ENCODE measurements at regions not wholly inside any gene's neighbourhood (a gene's known extent, or its start where the extent isn't known, plus 50 kb on each side); places are given as distances from the start of the nearest gene placed in this dataset.

DNA sequence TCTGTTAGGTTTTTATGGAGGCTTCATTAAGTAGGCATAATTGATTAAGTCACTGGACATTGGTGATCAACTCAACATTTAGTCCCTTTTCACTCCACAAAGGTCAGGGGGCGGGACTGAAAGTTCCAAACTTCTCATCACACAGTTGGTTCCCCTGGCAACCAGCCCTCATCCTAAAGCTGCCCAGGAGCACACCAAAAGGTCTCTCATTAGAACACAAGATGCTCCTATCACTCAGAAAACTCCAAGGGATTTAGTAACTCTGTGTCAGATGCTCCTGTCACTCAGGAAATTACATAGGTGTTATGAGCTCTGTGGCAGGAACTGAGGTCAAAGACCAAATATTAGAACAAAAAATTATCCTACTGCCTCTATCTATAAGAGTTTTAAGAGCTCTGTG is 321.5 kb downstream of the OTOL1 start:
- no peak for DNase-seq

DNA sequence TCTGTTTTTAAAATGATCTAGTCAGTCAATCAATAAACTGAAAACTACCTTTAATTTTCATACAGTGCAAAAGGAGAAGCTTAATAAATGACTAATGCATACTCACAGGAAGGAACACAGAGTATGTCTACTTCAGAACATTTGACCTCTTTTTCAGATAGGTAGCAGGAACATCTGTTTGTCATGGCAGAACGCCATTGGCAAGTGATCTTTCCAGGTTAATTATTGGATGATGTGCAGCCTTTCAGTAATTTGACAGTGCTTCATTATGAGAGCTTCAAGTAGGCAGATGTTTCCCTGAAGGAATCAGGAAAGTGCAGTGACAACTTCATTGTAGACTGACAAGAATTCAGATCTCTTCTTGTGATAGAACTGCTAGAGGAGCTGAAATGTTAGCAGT is 325.0 kb downstream of the OTOL1 start:
- DNase-seq, result no peak

DNA sequence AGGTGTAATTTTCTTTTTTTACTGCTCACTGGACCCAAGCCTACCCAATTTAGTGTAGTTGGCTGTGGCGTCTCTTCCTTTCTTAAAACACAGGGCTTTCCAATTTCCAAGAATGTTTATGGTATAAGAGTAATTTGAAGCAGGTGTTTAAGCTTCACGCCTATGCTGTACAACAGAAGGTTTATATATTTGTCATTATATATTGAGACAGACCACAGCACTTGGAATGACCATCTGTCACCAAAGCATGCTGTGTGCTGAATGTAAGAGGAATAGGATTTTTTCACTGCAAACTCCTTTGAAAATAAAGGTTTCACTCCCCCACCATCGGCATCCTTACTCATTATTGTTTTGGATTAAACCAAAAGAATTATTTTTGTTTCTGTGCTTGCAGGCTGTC is 325.7 kb downstream of the OTOL1 start:
- no peak for DNase-seq

DNA sequence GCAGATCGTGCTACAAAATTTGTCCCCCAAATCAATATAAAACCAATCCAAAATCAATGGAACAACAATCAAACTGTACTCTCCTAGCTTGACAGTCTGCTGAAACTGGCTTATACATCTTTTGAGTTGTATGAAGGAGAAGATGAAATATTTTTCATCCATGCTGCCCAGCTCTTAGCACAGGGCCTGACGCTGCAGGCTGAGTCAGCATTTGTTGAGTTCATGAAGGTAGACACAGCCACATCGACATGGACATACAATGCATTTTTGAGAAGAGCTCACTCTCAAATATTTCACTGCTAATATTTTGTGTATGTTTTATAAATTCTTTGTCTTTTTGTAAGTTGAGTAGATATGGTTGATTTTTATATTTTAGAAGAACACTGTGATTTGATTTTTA is 327.3 kb downstream of the OTOL1 start:
- no peak for DNase-seq

DNA sequence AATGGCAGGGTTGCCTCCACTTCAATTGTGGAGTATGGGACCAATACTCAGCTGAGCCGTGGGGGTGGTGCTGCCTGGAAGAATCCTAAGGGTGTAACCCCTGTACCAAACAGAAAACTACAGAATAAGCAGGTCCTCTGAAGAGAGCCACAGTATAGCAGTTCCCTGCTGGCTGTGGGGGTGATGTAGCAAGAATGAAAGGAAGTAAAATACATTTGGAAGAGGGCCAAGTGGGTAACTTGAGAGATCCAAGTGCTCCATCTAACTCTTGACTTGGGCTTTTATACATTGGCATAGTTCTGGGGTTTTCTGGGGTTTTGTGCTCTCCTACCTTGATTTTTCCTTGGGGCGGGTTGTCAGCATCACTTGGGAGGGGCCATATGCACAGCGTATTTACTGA is 341.4 kb downstream of the OTOL1 start:
- peak; percentile 23 for DNase-seq

DNA sequence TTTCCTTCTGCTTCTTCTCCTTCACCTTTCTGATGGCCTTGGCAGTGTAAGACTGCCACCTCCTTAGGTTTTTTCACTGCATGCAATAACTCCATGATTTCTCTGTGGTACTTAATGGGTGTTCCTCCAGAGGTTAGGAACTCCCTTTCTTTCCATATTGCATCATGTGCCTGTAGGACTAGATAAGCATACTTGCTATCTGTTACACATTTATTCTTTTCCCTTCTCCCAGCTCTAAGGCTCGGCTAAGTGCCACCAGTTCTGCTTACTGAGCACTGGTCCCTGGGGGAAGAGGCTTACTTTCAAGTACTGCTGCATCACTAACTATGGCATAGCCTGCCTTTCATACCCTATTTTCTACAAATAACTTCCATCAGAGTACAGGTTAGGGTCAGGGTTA is 351.8 kb downstream of the OTOL1 start:
- no peak for DNase-seq

DNA sequence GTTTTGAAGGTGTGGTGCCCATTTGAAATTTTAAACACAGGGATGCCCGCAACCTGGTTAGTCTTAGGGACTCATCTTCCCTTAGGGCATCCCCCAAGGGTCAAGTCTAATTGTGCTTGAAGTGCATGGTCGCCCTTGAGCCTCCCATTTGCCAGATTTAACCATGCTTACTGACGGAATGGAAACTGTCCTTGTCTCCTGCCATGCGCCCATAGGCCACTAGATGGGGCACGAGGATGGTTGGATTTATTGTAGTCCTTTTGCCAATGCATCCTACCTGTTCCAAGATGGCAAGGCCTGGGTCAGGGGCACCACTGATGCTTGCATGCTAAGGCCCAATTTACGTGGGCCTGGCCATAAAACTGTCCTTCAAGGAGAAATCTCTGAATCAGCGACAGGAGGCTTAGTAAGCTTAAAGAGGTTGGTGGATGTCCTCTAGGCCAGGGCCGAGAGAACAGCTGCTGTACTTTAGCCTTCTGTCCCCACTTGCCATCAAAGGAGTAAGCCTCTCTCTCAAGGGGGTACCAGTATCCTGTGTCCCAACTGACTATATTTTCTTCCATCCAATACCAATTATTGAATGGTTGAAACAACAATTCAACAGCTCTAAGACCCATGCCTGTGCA is 355.4 kb downstream of the OTOL1 start:
- peak; percentile 33 for DNase-seq

DNA sequence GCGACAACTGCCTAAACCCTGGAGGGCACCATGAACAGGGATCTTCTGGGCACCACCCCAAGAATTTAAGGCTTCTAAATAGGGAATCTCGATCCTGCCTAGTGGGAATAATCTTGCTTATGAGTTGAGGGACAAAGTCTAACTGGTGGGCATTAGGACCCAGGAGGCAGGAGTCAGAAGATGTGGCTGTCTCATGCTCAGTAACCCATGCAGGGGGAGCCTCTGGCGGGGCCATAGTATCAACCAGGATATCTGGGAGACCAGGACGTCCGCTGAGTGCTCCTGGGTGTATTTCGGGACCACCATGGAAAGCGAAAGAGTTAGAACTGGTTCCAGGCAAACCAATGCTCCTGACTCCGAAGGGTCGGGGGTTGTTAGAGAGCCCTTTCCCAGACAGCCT is 356.1 kb downstream of the OTOL1 start:
- no peak for DNase-seq

DNA sequence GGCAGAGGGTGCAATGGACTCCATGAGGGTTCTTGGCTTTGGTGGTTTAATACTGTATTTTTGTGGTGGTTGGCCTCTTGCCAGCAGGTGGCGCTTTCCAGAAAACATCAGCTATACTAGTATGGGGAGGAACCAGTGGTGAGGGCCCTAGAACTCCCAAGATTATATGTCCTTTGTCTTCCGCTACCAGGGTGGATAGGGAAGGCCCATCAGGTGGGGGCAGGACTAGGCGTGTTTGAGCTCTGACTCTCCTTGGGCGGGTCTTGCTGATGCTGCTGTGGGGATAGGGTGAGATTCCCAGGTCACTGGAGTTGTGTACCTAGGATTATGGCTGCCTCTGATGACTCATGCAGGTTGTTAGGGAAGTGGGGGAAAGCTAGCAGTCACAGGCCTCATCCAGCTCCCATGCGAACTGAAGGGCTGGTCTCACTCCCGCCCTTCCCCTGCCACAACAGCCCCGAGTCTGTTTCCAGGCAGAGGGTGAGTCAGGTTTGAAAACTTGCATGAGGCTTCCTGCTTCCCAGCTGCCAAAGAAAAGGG is 357.7 kb downstream of the OTOL1 start:
- DNase-seq, result peak; percentile 85

DNA sequence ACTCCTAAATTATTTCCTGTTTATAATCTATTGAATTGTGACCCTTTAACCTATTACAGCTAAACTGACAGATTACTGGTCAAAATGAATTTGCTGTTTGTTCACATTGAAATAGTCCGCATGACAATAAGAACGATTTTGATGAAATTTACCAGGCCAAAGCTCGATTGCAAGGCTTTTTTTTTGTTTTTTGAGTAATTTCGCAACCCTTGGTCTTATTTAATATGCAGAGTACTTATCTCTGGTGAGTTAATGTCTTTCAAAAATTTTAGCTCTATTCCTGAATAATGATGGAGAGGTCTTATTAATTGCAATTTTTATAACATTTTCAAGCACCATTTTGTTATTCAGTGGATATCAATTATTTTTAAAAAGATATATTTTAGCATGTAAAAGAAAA is 362.4 kb downstream of the OTOL1 start:
- DNase-seq, result no peak

DNA sequence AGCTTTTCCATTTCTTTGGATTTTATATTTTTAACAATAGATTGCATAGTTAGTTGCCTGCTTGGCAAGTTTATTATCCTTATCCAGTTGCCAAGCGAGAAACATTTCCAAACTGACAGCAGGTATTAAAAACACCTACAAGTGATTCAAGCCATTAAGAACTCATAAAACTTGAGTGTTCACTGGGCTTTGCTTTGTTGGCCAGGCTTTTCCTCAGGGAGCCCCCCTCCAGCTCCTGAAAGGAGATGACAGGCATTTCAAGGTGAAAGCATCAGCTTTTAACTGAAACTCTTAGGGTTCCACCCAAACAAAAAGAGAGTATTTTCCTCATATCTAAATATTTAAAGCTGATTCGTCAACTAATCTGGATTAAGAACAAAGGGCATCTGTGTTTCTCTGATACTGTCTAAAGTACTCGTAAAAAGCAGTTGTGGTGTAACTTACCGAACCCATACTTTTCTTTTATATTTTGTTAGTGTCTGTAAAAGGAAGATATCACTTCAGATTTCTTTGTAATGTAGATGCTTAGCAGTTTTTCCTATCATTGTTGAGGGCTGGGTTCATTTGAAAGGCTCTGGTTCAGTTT is 363.4 kb downstream of the OTOL1 start:
- no peak for DNase-seq

DNA sequence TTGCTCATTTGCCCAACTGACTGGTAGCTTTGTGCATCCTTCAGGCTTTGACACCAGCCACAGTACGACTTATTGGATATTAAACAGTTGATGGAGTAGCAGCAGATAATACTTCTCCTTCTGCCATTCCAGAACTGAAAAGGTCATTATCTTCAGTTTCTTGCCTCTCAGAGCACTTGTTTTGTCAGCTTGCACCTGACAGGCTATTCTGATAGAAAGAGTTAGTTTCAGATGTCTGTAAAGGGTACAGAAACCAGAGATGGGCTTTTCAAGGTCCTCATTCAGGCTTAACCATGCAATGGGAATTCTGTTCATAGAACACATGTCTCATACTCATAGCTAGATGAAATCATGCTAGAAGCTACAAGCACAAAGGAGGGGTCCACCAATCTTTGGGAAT is 367.2 kb downstream of the OTOL1 start:
- DNase-seq, result no peak

DNA sequence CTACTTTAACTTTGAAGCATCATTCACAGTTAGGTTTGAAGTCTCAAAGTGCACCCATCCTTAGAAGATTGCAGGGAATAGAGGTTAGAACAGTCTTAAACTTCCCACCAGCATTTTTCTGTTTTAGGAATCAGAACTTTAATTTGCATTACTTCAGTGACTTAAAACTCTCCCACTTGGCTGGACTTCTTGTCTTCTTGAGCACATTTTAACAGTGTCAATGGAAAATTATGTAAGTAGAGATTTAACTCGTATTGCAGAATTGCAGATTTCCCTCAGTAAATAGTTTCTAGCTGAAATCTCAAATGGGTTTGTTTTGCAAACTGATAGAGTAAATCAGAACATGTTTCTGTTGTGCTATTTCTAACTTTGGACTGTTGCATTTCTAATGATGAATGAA is 369.6 kb downstream of the OTOL1 start:
- no peak for DNase-seq

DNA sequence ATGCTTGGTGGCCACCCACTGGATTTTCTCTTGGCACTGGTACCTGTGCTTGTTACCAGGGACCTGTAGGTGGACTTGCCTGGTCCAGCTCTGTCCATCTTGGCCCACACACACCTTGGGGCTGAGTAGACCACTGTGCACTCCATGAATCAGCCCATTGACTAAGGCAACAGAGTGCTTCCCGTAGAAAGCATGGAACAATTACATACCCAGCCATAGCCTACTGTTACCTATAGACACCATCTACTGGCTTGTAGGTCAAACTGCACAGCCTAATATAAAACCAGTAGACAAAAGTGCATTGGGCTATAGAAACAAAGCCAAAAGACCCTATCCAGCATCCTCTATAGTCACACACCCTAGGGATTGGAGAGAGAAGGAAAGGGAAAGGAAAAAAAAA is 378.9 kb downstream of the OTOL1 start:
- DNase-seq, result no peak

DNA sequence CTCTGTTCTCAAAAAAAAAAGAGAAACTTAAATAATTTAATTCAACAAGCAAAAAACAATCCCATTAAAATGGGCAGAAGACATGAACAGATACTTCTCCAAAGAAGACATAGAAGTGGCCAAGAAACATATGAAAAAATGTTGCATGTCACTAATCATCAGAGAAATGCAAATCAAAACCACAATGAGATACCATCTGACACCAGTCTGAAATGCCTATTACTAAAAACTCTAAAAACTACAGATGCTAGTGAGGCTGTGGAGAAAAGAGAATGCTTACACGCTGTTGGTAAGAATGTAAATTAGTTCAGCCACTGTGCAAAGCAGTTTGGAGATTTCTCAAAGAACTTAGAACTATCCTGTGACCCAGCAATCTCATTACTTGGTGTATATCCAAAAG is 382.9 kb downstream of the OTOL1 start:
- DNase-seq, result no peak

DNA sequence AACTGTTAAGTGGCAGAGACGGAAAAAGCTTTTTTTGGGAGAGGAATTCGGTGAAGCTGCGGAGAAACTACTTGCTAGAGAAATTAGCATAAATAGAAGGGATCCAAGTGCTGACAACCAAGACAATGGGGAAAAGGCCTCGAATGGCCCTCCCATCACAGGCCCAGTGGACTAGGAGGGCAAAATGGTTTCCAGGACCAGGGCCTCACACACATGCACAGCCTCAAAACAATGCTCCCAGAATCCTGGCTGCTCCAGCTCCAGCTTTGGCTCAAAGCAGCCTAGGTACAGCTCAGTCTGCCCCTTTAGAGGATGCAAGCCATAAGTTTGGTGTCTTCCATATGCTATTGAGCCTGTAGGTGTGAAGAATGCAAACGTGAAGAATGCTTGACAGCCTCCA is 388.2 kb downstream of the OTOL1 start:
- no peak for DNase-seq

DNA sequence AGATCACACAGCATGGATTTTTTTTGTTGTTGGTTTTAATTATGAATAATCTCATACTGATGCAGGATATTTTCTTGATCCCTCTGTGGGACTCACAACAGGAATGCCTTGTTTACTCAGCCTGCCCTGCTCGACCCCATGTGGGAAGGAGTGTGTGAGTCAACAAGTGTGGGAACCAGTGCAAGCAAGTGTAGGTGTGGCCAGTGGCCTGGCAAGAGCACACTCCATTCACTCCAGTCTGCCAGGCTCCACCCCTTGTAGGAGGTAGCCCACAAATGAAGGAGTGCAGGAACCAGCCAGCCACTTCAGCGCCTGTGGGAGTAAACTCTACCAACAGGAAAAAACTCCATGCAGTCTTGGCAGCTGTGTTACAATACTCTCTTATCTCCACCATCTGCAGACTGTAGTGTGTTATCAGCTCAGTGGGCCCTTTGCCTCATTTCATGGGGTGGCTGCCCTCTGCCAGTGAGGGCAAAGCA is 393.6 kb downstream of the OTOL1 start:
- DNase-seq, result no peak

DNA sequence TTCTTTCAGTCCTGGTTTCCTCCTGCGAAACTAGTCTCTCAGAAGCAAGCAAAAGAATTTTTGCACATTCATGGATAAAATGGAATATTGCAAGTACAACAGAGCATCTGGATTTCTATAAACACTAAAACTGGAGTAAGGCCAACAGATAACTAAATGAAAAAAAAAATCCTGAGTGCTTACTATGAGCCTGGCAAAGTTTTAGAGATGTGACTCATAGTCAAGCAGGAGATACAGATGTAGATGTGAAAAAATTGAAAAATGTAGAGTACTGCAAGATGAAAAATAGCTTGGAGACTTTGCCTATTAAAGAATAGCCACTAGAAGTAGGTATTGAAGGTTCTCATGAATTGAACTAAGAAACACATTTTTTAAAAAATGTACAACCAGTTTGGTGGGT is 397.4 kb downstream of the OTOL1 start:
- no peak for DNase-seq

DNA sequence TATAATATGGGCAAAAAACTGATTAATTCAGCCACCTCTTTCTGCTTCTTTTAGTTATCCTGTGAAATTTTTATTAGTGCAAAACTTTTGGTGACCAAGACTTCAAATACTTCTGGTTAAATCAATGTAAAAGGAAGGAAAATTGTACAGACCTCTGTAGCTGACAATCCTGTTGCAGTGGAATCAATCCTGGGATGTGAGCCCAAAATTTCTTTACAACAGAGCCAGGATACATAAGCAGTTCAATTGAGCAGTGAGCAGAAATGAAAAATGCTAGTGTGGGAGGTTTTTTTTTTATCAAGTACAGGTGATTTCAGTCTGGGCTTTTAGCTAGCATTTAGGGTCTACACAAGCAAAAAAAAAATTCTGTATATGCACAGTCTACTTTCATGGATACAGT is 398.0 kb downstream of the OTOL1 start:
- no peak for DNase-seq

DNA sequence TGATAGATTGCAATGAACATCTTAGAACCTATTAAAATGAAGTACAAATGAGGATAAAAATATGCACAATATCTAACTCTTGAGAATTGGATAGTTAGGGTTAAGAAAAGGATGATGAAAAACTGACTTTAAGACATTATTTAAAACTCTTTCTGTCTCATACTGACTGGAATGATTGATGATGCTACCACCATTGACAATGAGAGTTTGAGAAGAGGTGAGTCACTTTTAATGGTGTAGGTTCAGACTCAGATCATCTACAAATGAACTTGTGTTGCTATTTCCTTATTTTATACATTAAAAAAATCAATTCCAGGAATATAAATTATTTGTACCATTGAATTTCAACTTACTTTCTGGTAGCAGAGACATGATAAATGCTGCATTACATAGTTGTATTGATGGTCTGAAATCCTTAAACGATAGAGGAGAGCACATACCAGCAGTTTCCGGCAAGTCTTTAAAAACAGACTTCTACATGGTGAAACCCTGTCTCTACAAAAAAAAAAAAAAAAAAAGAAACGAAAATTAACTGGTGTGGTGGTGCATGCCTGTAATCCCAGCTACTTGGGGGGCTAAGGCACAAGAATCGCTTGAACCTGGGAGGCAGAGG is 409.0 kb downstream of the OTOL1 start:
- no peak for DNase-seq

DNA sequence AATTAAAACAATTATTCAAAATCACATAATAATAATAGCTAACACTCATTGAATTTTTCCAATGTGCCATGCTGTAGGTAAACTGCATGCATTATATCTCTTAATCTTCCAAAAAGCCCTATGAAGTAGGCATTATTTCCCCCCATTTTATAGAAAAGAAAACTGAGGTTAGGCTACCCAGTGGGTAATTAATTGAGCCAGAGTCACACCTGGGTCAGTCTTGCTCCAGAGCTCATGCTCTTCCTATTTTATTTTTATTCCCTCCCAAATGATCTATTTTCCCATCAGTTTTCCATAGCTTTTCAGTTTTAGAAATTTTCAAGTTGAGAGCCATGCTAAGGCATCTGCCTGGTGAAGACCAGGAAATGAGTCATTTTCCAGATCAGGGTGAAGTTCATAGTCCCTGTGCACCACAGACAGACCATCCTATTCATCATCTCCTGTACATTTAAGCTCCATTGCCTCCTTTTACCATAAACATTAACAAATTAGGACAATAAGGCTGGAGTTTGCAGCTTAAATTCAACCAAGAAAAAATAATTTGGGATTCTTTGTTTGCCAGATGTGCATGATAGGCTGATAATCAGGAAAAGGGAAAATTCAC is 417.3 kb downstream of the OTOL1 start:
- peak; percentile 37 for DNase-seq

DNA sequence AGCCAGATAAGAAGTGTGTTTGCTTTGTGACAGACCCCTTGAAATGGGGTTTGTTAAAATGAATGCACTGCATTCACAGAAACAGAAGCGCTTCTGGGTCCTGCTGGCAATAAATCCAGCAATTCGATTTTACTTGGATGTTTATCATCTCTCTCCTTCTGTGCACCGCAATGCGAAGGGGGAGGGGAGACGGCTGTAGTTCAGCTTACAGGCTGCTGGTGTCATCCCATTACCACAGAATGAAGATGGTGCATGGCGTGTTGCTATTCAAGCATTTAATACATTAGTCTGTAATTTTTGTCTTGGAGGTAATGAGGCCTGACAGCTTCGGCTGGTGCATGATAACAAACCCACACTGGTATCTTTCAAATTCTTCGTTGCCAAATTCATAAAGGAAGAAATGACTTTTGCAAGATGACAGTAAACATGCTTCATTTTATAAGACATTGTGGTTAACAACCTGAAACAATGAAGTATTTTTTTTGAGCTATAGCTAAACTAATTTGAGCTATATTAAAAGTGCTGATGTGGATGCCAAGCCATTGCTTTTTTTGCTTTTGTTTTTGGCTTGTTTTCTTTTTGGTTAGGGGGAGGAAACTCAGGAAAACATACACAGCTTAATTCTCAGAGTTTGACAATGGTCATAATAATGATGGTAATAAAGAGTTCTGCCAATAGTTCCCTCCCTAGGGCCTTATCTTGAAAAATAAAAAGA is 418.3 kb downstream of the OTOL1 start:
- peak; percentile 36 for DNase-seq

DNA sequence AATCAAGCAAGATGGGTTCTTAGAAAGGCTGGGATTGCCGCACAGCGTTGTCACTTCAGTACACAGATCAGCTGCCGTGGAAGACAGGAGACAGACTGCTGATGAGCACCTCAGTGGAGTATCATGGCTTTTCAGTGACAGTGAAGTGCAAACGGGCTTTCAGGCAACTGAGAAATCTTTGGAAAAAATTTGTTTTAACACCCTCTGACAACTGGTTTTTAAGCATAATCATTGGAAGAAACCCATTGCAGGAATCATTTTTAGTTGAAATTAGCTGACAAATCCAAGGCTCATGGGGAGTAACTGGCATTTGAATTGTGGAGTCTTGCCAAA is 418.8 kb downstream of the OTOL1 start:
- DNase-seq, result no peak

DNA sequence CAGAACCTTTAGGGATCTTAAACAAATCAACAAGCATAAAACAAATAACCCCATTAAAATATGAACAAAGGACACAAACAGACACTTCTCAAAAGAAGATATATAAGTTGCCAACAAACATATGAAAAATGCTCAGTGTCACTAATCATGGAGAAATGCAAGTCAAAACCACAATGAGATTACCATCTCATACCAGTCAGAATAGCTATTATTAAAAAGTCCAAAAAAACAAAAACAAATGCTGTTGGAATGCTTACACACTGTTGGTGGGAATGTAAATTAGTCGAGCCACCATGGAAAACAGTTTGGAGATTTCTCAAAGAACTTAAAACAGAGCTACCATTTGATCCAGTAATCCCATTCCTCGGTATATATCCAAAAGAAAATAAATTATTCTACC is 423.6 kb downstream of the OTOL1 start:
- no peak for DNase-seq

All from MV-4-11 (cell line).